Erythroblast (primary cell): ENCODE measurements at regions not wholly inside any gene's neighbourhood (a gene's known extent, or its start where the extent isn't known, plus 50 kb on each side); places are given as distances from the start of the nearest gene placed in this dataset.

Experiments used
- GATA1 ChIP-seq: IDR thresholded peaks from 2 replicates; pipeline ENCODE4 v1.6.1; 2011; ENCODE audit warnings: low read depth, mild to moderate bottlenecking, control low read depth, low read length, moderate library complexity
- POLR2A ChIP-seq: IDR thresholded peaks from 2 replicates; pipeline ENCODE4 v1.6.1; 2011; ENCODE audit warnings: mild to moderate bottlenecking, low read length

GRCh38 chr2:192347542-192347941, 152.8 kb upstream of the TMEFF2 start:
- TF ChIP-seq POLR2A = no peak
- TF ChIP-seq GATA1 = no peak
